Mesenchymal stem cell (in vitro differentiated cells and primary cell): ENCODE measurements at regions not wholly inside any gene's neighbourhood (a gene's known extent, or its start where the extent isn't known, plus 50 kb on each side); places are given as distances from the start of the nearest gene placed in this dataset.

ENCODE experiments used
- DNase-seq: peaks from one replicate; pipeline ENCODE4 v3.0.0-alpha.2; 2013
- H2AFZ ChIP-seq: one replicate; pipeline ENCODE4 v1.6.1; 2013; ENCODE audit warnings: low read depth, mild to moderate bottlenecking, control low read depth, inconsistent platforms, low read length, moderate library complexity
- H2AK5ac ChIP-seq: 2 replicates; pipeline ENCODE4 v1.6.1; 2013; ENCODE audit warnings: low read length, moderate library complexity, mild to moderate bottlenecking, inconsistent platforms; ENCODE audit not compliant: severe bottlenecking
- H2BK120ac ChIP-seq: one replicate; pipeline ENCODE4 v1.6.1; 2013; ENCODE audit warnings: low read depth, mild to moderate bottlenecking, inconsistent platforms, low read length, moderate library complexity
- H2BK12ac ChIP-seq, 2 experiments: one replicate each; pipeline ENCODE4 v1.6.1; 2013; ENCODE audit warnings: inconsistent platforms in 2 of 2, low read length in 2 of 2, mild to moderate bottlenecking in 2 of 2, moderate library complexity in 2 of 2, control low read depth in 1 of 2
- H2BK15ac ChIP-seq: one replicate; pipeline ENCODE4 v1.6.1; 2013; ENCODE audit warnings: mild to moderate bottlenecking, low read depth, inconsistent platforms; ENCODE audit not compliant: poor library complexity, severe bottlenecking
- H2BK5ac ChIP-seq: 2 replicates; pipeline ENCODE4 v1.6.1; 2013; ENCODE audit warnings: low read depth, mild to moderate bottlenecking, low read length, control low read depth, inconsistent platforms; ENCODE audit not compliant: poor library complexity, severe bottlenecking
- H3K14ac ChIP-seq, 2 experiments: one replicate each; pipeline ENCODE4 v1.6.1; 2013; ENCODE audit warnings: inconsistent platforms in 2 of 2, low read length in 2 of 2, control low read depth in 1 of 2, mild to moderate bottlenecking in 1 of 2, moderate library complexity in 1 of 2
- H3K18ac ChIP-seq, 2 experiments: one replicate each; pipeline ENCODE4 v1.6.1; 2013; ENCODE audit warnings: inconsistent platforms in 2 of 2, low read length in 2 of 2, control low read depth in 1 of 2, low read depth in 1 of 2, mild to moderate bottlenecking in 1 of 2
- H3K23ac ChIP-seq, 2 experiments: one replicate each; pipeline ENCODE4 v1.6.1; 2013; ENCODE audit warnings: inconsistent platforms in 2 of 2, low read length in 2 of 2, mild to moderate bottlenecking in 2 of 2, moderate library complexity in 2 of 2, control low read depth in 1 of 2
- H3K27ac ChIP-seq: 2 replicates; pipeline ENCODE4 v1.5.1; 2013; ENCODE audit warnings: mild to moderate bottlenecking, moderate library complexity, low read length, control low read depth, inconsistent platforms; ENCODE audit not compliant: poor library complexity, severe bottlenecking
- H3K27me3 ChIP-seq, 2 experiments: 2 replicates each; pipeline versions ENCODE4 v1.6.1 to v1.7.0; 2013; ENCODE audit warnings: low read length in 2 of 2, mild to moderate bottlenecking in 2 of 2, moderate library complexity in 2 of 2, control low read depth in 1 of 2, inconsistent platforms in 1 of 2; ENCODE audit not compliant: control insufficient read depth in 1 of 2, insufficient read depth in 1 of 2
- H3K36me3 ChIP-seq, 2 experiments: 2 replicates each; pipeline versions ENCODE4 v1.6.1 to v1.7.0; 2013; ENCODE audit warnings: low read length in 2 of 2, control low read depth in 1 of 2, inconsistent platforms in 1 of 2, low read depth in 1 of 2, mild to moderate bottlenecking in 1 of 2; ENCODE audit not compliant: insufficient read depth in 2 of 2, control insufficient read depth in 1 of 2
- H3K4ac ChIP-seq, 2 experiments: one replicate each; pipeline ENCODE4 v1.6.1; 2013; ENCODE audit warnings: inconsistent platforms in 2 of 2, low read length in 2 of 2, mild to moderate bottlenecking in 2 of 2, moderate library complexity in 2 of 2, control low read depth in 1 of 2, low read depth in 1 of 2
- H3K4me1 ChIP-seq: 2 replicates; pipeline ENCODE4 v1.6.1; 2013; ENCODE audit warnings: low read depth, low read length, control low read depth; ENCODE audit not compliant: control insufficient read depth, insufficient read depth
- H3K4me2 ChIP-seq: 2 replicates; pipeline ENCODE4 v1.6.1; 2013; ENCODE audit warnings: low read length, mild to moderate bottlenecking, inconsistent platforms; ENCODE audit not compliant: poor library complexity, severe bottlenecking
- H3K4me3 ChIP-seq, 2 experiments: 2 replicates each; pipeline versions ENCODE4 v1.5.1 to v1.7.0; 2013; ENCODE audit warnings: low read length in 2 of 2, mild to moderate bottlenecking in 2 of 2, control low read depth in 1 of 2, low read depth in 1 of 2; ENCODE audit not compliant: insufficient read depth in 1 of 2
- H3K79me1 ChIP-seq: replicated peaks from 2 replicates; pipeline ENCODE4 v1.6.1; 2013; ENCODE audit warnings: mild to moderate bottlenecking, control low read depth, low read length, inconsistent platforms; ENCODE audit not compliant: poor library complexity, severe bottlenecking
- H3K9ac ChIP-seq: 2 replicates; pipeline ENCODE4 v1.7.0; 2013; ENCODE audit warnings: mild to moderate bottlenecking, low read length, moderate library complexity
- H3K9me3 ChIP-seq: 2 replicates; pipeline ENCODE4 v1.7.0; 2013; ENCODE audit warnings: mild to moderate bottlenecking, low read length; ENCODE audit not compliant: control insufficient read depth
- H4K8ac ChIP-seq: one replicate; pipeline ENCODE4 v1.6.1; 2013; ENCODE audit warnings: inconsistent platforms, mild to moderate bottlenecking, low read length, moderate library complexity
- H4K91ac ChIP-seq: one replicate; pipeline ENCODE4 v1.6.1; 2013; ENCODE audit warnings: mild to moderate bottlenecking, low read length, inconsistent platforms
- WGBS: methylation state at CpG from one replicate; pipeline ENCODE4 v1.1.7; 2013; ENCODE audit warnings: mixed read lengths; 5-methylcytosine and 5-hydroxymethylcytosine counted together

- no peak overlapping the region for H2BK15ac ChIP-seq
- H3K27ac ChIP-seq: no peak overlapping the region
- H3K14ac ChIP-seq: no peak overlapping the region
- no peak overlapping the region for H3K4me3 ChIP-seq
- H3K18ac ChIP-seq: no peak overlapping the region
- no peaks in the 10 kb centered on the region for H3K9me3 ChIP-seq
- H3K23ac ChIP-seq: no peak overlapping the region
- H4K91ac ChIP-seq: no peak overlapping the region
- H3K4ac ChIP-seq: no peak overlapping the region
- no peak overlapping the region for H2BK120ac ChIP-seq
- H3K4me1 ChIP-seq: no peaks in the 10 kb centered on the region
- no peak overlapping the region for H4K8ac ChIP-seq
- H2AFZ ChIP-seq: no peak overlapping the region
- H2BK12ac ChIP-seq: no peak overlapping the region
- H2BK5ac ChIP-seq: no peak overlapping the region
- H3K79me1 ChIP-seq: no peaks in the 10 kb centered on the region
- H3K27me3 ChIP-seq: no peaks in the 10 kb centered on the region
- no peaks in the 10 kb centered on the region for H3K36me3 ChIP-seq
- no peak overlapping the region for H3K9ac ChIP-seq
- no peak for DNase-seq
- no peak overlapping the region for H2AK5ac ChIP-seq
- no peak overlapping the region for H3K4me2 ChIP-seq
- 100% methylated on average over 2 of the region's 3 CpGs for WGBS
These were observed 176.2 kb downstream of the RFC3 start for GRCh38 chr13:33994198-33994597.

- Histone ChIP-seq H3K23ac (no peak overlapping the region), H3K27me3 (no peaks in the 10 kb centered on the region), H2BK120ac (no peak overlapping the region), H3K9me3 (no peaks in the 10 kb centered on the region), H4K8ac (no peak overlapping the region), H2AFZ (no peak overlapping the region), H3K4me2 (no peak overlapping the region), H2BK15ac (no peak overlapping the region), H3K27ac (no peak overlapping the region), H3K14ac (no peak overlapping the region), H3K79me1 (no peaks in the 10 kb centered on the region), H2BK5ac (no peak overlapping the region), H3K9ac (no peak overlapping the region), H3K4ac (no peak overlapping the region), H3K4me3 (no peak overlapping the region), H3K18ac (no peak overlapping the region), H3K4me1 (no peaks in the 10 kb centered on the region), H4K91ac (no peak overlapping the region), H3K36me3 (no peaks in the 10 kb centered on the region), H2AK5ac (no peak overlapping the region), H2BK12ac (no peak overlapping the region)
- DNase-seq: no peak
- 97% methylated on average over 4 of the region's 4 CpGs for WGBS
These were observed 177.0 kb downstream of the RFC3 start for GRCh38 chr13:33994826-33995502.

GRCh38 chr13:33996636-33997035, 178.7 kb downstream of the RFC3 start:
- no peak overlapping the region for H2BK5ac ChIP-seq
- no peak overlapping the region for H2AFZ ChIP-seq
- no peak overlapping the region for H2BK120ac ChIP-seq
- no peak overlapping the region for H2BK12ac ChIP-seq
- H3K79me1 ChIP-seq: no peaks in the 10 kb centered on the region
- no peak overlapping the region for H3K9ac ChIP-seq
- no peak overlapping the region for H3K4me2 ChIP-seq
- no peak overlapping the region for H3K14ac ChIP-seq
- no peak overlapping the region for H3K23ac ChIP-seq
- no peaks in the 10 kb centered on the region for H3K9me3 ChIP-seq
- H2AK5ac ChIP-seq: no peak overlapping the region
- no peak overlapping the region for H3K18ac ChIP-seq
- no peaks in the 10 kb centered on the region for H3K36me3 ChIP-seq
- H2BK15ac ChIP-seq: no peak overlapping the region
- H3K27me3 ChIP-seq: no peaks in the 10 kb centered on the region
- no peaks in the 10 kb centered on the region for H3K4me1 ChIP-seq
- DNase-seq: no peak
- no peak overlapping the region for H4K8ac ChIP-seq
- H3K4ac ChIP-seq: no peak overlapping the region
- no peak overlapping the region for H4K91ac ChIP-seq
- no peak overlapping the region for H3K4me3 ChIP-seq
- no peak overlapping the region for H3K27ac ChIP-seq
- WGBS: 92% methylated on average over 5 of the region's 7 CpGs

GRCh38 chr13:33997574-33997973, 179.6 kb downstream of the RFC3 start:
- H4K8ac ChIP-seq: no peak overlapping the region
- H3K18ac ChIP-seq: no peak overlapping the region
- H2BK12ac ChIP-seq: no peak overlapping the region
- no peaks in the 10 kb centered on the region for H3K79me1 ChIP-seq
- H3K27ac ChIP-seq: no peak overlapping the region
- 100% methylated on average over 1 of the region's 3 CpGs for WGBS
- H4K91ac ChIP-seq: no peak overlapping the region
- H2AFZ ChIP-seq: no peak overlapping the region
- no peaks in the 10 kb centered on the region for H3K9me3 ChIP-seq
- no peak for DNase-seq
- no peaks in the 10 kb centered on the region for H3K4me1 ChIP-seq
- no peak overlapping the region for H2BK120ac ChIP-seq
- no peak overlapping the region for H2BK5ac ChIP-seq
- H3K23ac ChIP-seq: no peak overlapping the region
- H3K36me3 ChIP-seq: no peaks in the 10 kb centered on the region
- H2BK15ac ChIP-seq: no peak overlapping the region
- no peak overlapping the region for H3K14ac ChIP-seq
- H3K27me3 ChIP-seq: no peaks in the 10 kb centered on the region
- H3K4me2 ChIP-seq: no peak overlapping the region
- no peak overlapping the region for H3K4me3 ChIP-seq
- no peak overlapping the region for H3K9ac ChIP-seq
- H2AK5ac ChIP-seq: no peak overlapping the region
- no peak overlapping the region for H3K4ac ChIP-seq
